ENCODE measurements at regions not wholly inside any gene's neighbourhood (a gene's known extent, or its start where the extent isn't known, plus 50 kb on each side); places are given as distances from the start of the nearest gene placed in this dataset.

- no peak for TF ChIP-seq JUNB (IDR thresholded peaks at IDR 0.05; ENCODE audit: unreplicated experiment)
- TF ChIP-seq CTCF (conservative IDR thresholded peaks at IDR 0.05; ENCODE audit: low read depth in 2 of 2) = no peak
- TF ChIP-seq REST (IDR thresholded peaks at IDR 0.05; ENCODE audit: unreplicated experiment) = no peak
- no peak for TF ChIP-seq STAT1 (IDR thresholded peaks at IDR 0.05; ENCODE audit: unreplicated experiment)
These were observed 87.8 kb downstream of the HFE start for GRCh38 chr6:26175033-26175427.
